ENCODE measurements at regions not wholly inside any gene's neighbourhood (a gene's known extent, or its start where the extent isn't known, plus 50 kb on each side); places are given as distances from the start of the nearest gene placed in this dataset.

GRCh38 chr2:48135797-48136196, 178.7 kb upstream of the FOXN2 start:
- TF ChIP-seq POLR2AphosphoS5 (IDR thresholded peaks at IDR 0.05) = no peak
- TF ChIP-seq, protein P1, sequence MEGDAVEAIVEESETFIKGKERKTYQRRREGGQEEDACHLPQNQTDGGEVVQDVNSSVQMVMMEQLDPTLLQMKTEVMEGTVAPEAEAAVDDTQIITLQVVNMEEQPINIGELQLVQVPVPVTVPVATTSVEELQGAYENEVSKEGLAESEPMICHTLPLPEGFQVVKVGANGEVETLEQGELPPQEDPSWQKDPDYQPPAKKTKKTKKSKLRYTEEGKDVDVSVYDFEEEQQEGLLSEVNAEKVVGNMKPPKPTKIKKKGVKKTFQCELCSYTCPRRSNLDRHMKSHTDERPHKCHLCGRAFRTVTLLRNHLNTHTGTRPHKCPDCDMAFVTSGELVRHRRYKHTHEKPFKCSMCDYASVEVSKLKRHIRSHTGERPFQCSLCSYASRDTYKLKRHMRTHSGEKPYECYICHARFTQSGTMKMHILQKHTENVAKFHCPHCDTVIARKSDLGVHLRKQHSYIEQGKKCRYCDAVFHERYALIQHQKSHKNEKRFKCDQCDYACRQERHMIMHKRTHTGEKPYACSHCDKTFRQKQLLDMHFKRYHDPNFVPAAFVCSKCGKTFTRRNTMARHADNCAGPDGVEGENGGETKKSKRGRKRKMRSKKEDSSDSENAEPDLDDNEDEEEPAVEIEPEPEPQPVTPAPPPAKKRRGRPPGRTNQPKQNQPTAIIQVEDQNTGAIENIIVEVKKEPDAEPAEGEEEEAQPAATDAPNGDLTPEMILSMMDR (IDR thresholded peaks at IDR 0.05) = no peak
- TF ChIP-seq EP300 (IDR thresholded peaks at IDR 0.05) = no peak
